Tibial nerve (tissue), 4 donors: ENCODE measurements at regions not wholly inside any gene's neighbourhood (a gene's known extent, or its start where the extent isn't known, plus 50 kb on each side); places are given as distances from the start of the nearest gene placed in this dataset.
"Not testable (repeated sequence)": the region's sequence is repeated elsewhere in the genome, so short reads cannot be mapped to it uniquely, and the experiment has no call there.

ENCODE experiments used
- DNase-seq, 2 donors: peaks; one replicate each; pipeline ENCODE4 v3.0.0-alpha.2; 2019; ENCODE audit warnings: low spot score in 2 of 2
- H3K27ac ChIP-seq, 4 donors: fragments of 200-600 bp; sonication (generic) in 3 of 4; one replicate each; pipeline ENCODE4 v1.5.1; 2017 to 2019; ENCODE audit warnings: mild to moderate bottlenecking in 1 of 4
- H3K27me3 ChIP-seq, 2 donors: fragments of 200-600 bp; sonication (generic) in 1 of 2; one replicate each; pipeline versions ENCODE4 v1.5.1 to v1.6.0; 2017 to 2019
- H3K36me3 ChIP-seq, 3 donors: fragments of 200-600 bp; sonication (generic); one replicate each; pipeline ENCODE4 v1.5.1; 2018 to 2019
- H3K4me1 ChIP-seq, 4 donors: fragments of 200-600 bp; sonication (generic) in 3 of 4; one replicate each; pipeline ENCODE4 v1.5.1; 2017 to 2019
- H3K4me3 ChIP-seq, 4 donors: fragments of 200-600 bp; sonication (generic) in 3 of 4; one replicate each; pipeline ENCODE4 v1.5.1; 2017 to 2019; ENCODE audit warnings: mild to moderate bottlenecking in 1 of 4, moderate library complexity in 1 of 4
- H3K9me3 ChIP-seq, 4 donors: fragments of 200-600 bp; sonication (generic) in 3 of 4; one replicate each; pipeline ENCODE4 v1.5.1; 2017 to 2019
- EP300 ChIP-seq, 2 donors: sonication (generic); formaldehyde crosslinking; IDR thresholded peaks; one replicate each; pipeline ENCODE4 v1.6.1; 2017; ENCODE audit warnings: antibody characterized with exemption in 2 of 2, mild to moderate bottlenecking in 1 of 2
- POLR2A ChIP-seq, 2 donors: fragments of 450-650 bp; IDR thresholded peaks; one replicate each; pipeline ENCODE4 v1.6.1; 2017; ENCODE audit warnings: antibody characterized with exemption in 2 of 2, mild to moderate bottlenecking in 2 of 2, moderate library complexity in 2 of 2
- WGBS, 2 donors: methylation state at CpG; one replicate each; pipeline ENCODE4 v1.1.5; 2018; 5-methylcytosine and 5-hydroxymethylcytosine counted together
- TF ChIP-seq, protein P1 (sequence below), 5 experiments: fragments of 200-600 bp in 3 of 5; fragments of 450-650 bp in 2 of 5; sonication (generic) in 3 of 5; IDR thresholded peaks; one replicate each; pipeline ENCODE4 v1.5.1; 2016 to 2019; ENCODE audit warnings: antibody characterized with exemption in 5 of 5, mild to moderate bottlenecking in 3 of 5, moderate library complexity in 2 of 5

DNA sequence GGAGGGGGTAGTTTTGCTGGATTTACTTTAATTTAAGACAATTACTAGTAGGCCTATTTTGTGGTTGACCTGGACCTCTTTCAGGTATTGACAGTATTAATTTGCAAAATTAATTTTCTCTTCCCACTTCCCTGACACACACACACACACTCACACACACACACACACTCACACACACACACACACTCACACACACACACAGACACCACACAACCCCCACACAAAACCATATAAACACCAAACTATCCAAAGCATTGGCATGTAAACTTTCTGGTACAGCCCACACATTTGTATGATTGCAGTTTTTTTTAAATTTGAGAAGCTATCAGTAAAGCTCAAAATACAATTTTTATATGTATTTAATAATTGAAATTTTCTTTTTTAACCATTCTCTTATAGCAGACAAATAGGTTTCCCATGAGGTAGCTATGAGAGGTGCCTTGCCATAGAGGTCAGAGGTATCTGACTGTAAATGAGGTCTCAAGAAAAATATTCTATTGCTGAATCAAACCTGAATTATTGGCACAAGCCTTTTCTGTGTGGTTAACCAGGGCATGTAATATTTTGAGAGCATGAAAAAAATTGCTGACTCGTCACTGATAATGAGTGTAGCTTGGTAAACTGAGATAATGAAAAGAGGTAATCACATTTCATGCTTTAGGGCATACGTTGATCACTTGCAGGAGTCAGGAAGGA is 306.5 kb downstream of the GATA3 start:
- no peak for DNase-seq
- Histone ChIP-seq H3K36me3 (no peaks in the 10 kb centered on the region), H3K27me3 (no peaks in the 10 kb centered on the region), H3K27ac (no peak overlapping the region), H3K4me3 (no peak overlapping the region), H3K9me3 (no peaks in the 10 kb centered on the region), H3K4me1 (no peaks in the 10 kb centered on the region)
- TF ChIP-seq, protein P1, sequence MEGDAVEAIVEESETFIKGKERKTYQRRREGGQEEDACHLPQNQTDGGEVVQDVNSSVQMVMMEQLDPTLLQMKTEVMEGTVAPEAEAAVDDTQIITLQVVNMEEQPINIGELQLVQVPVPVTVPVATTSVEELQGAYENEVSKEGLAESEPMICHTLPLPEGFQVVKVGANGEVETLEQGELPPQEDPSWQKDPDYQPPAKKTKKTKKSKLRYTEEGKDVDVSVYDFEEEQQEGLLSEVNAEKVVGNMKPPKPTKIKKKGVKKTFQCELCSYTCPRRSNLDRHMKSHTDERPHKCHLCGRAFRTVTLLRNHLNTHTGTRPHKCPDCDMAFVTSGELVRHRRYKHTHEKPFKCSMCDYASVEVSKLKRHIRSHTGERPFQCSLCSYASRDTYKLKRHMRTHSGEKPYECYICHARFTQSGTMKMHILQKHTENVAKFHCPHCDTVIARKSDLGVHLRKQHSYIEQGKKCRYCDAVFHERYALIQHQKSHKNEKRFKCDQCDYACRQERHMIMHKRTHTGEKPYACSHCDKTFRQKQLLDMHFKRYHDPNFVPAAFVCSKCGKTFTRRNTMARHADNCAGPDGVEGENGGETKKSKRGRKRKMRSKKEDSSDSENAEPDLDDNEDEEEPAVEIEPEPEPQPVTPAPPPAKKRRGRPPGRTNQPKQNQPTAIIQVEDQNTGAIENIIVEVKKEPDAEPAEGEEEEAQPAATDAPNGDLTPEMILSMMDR (IDR thresholded peaks at IDR 0.05) = no peak
- TF ChIP-seq POLR2A (IDR thresholded peaks at IDR 0.05) (no peak), EP300 (IDR thresholded peaks at IDR 0.05) (no peak)
- 57 to 65% methylated on average over 2 of the region's 2 CpGs for WGBS, 2 donors

DNA sequence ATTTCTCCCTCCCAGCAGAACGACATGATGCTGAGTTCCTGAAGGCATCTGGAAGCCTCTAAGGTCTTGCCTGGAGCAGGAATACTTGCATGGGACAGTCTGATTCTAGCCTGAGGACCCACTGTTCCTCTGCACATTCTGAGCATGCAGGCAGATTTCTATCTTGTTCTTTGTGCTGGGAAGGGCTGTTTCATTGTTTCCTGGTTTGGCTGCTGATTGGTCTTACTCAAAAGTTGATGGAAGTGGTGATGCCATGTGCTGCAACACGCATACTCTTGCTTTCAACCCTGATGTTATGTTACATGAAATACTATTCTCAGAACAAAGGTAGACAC is 307.0 kb downstream of the GATA3 start:
- DNase-seq = no peak

DNA sequence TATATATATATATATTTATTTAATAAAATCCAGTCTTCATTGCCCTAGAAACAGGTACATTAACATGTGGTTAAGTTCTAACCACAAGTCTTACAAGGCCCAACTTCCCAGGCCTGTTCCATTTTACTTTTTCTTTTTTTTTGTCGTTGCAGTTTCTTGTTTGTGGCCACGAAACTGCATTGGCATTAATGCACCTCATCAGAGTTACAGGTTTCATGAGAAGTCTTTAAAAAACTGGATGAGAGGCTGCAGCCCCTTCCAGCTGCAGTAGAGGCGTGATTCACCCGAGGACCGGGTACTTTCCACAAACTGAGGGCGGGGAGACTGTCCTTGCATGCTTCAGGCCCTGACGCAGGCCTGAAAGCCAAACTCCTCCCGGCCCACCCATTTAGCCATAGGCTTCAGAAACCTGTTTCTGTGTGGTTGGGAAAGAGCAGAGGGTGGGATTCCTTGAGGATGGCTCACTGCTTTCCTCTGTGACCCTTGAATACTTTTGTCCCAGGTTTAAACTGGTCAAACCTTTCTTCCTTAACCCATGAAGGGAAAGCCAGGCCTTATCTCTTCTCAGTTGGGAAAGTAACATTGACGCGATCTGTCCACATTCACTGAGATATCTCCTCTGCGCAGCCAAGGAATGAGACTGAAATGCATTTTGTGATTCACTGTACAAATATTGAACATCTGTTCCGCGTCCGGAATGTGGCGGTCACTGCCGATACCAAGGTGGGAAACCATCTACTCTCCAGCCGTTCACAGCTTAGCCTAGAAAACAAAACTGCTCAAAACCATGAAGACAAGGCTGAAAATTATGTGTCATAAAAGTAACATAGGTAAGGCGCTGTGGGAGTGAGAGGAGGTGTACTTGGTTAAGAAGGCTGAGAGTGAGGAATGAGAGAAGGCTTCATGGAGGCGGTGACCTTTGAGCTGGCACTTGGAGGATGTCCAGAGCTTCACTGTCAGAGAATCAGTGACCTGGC is 311.7 kb downstream of the GATA3 start:
- DNase-seq = no peak
- 79 to 87% methylated on average over 19 of the region's 19 CpGs for WGBS, 2 donors

More for the DNA sequence above, 307.0 kb downstream of the GATA3 start:
- Histone ChIP-seq H3K9me3 (no peaks in the 10 kb centered on the region), H3K4me3 (no peak overlapping the region), H3K36me3 (no peaks in the 10 kb centered on the region), H3K27me3 (no peaks in the 10 kb centered on the region), H3K4me1 (no peaks in the 10 kb centered on the region), H3K27ac (no peak overlapping the region)
- TF ChIP-seq EP300 (IDR thresholded peaks at IDR 0.05) (no peak), POLR2A (IDR thresholded peaks at IDR 0.05) (no peak)
- TF ChIP-seq, protein P1 (IDR thresholded peaks at IDR 0.05) = no peak
- 53 to 58% methylated on average over 2 of the region's 2 CpGs for WGBS, 2 donors

DNA sequence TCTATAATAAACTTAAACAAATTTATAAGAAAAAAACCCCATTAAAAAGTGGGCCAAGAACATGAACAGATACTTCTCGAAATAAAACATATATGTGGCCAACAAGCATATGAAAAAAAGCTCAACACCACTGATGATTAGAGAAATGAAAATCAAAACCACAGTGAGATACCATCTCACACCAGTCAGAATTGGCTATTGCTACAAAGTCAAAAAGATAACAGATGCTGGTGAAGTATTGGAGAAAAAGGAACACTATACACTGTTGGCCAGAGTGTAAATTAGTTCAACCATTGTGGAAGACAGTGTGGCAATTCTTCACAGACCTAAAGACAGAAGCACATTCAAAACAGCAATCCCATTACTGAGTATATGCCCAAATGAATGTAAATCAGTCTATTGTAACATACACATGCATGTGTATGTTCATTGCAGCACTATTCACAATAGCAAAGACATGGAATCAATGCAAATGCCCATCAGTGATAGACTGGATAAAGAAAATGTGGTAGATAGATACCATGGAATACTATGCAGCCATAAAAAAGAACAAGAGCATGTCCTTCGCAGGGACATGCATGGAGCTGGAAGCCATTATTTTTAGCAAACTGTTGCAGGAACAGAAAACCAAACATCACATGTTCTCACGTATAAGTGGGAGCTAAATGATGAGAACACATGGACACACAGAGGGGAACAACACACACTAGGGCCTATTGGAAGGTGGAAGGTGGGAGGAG is 313.4 kb downstream of the GATA3 start:
- not testable (repeated sequence) for H3K9me3 ChIP-seq, H3K27me3 ChIP-seq, H3K4me1 ChIP-seq, H3K36me3 ChIP-seq, H3K4me3 ChIP-seq, DNase-seq, H3K27ac ChIP-seq
- 80 to 93% methylated on average over 3 of the region's 3 CpGs for WGBS, 2 donors

More for the DNA sequence above, 311.7 kb downstream of the GATA3 start:
- H3K9me3 ChIP-seq = no peaks in the 10 kb centered on the region
- H3K36me3 ChIP-seq = no peaks in the 10 kb centered on the region
- no peak overlapping the region for H3K4me3 ChIP-seq
- no peaks in the 10 kb centered on the region for H3K4me1 ChIP-seq
- H3K27ac ChIP-seq = no peak overlapping the region
- TF ChIP-seq EP300 (IDR thresholded peaks at IDR 0.05) = no peak
- no peak for TF ChIP-seq POLR2A (IDR thresholded peaks at IDR 0.05)
- TF ChIP-seq, protein P1 (IDR thresholded peaks at IDR 0.05) = no peak
- no peaks in the 10 kb centered on the region for H3K27me3 ChIP-seq

DNA sequence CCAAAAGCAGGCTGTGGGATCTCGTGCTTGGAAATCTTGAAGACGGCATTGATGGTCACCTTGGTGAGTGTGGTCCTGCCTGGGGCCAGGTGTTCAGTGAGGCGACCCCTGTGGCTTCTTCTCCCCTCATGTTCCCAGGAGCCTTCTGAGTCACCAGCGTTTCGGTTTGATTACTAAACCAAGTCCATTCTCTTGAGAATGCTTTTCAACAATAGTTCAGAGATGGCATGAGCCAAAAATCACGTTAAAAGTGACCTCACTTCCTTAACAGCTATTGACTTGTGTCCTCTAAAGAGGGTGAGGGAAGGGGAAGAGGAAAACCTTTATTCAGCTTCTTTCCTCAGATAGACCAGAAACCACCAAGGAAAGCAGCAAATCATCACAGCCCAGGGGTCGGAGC is 315.2 kb downstream of the GATA3 start:
- Histone ChIP-seq H3K27ac (no peak overlapping the region), H3K4me1 (no peaks in the 10 kb centered on the region), H3K36me3 (no peaks in the 10 kb centered on the region), H3K9me3 (no peaks in the 10 kb centered on the region), H3K4me3 (no peak overlapping the region), H3K27me3 (no peaks in the 10 kb centered on the region)
- no peak for TF ChIP-seq POLR2A (IDR thresholded peaks at IDR 0.05)
- TF ChIP-seq, protein P1 (IDR thresholded peaks at IDR 0.05) = no peak
- no peak for TF ChIP-seq EP300 (IDR thresholded peaks at IDR 0.05)
- no peak for DNase-seq
- 65 to 66% methylated on average over 7 of the region's 7 CpGs for WGBS, 2 donors
